GM13976 (cell line): ENCODE measurements at regions not wholly inside any gene's neighbourhood (a gene's known extent, or its start where the extent isn't known, plus 50 kb on each side); places are given as distances from the start of the nearest gene placed in this dataset.

ENCODE experiments used
- DNase-seq: peaks from one replicate; pipeline ENCODE4 v3.0.0; 2012; ENCODE audit warnings: low spot score
- in situ Hi-C: fragments of 300-500 bp; cut with MboI; formaldehyde crosslinking; loops from one replicate; pipeline ENCODE4 v1.12.0; 2022; ENCODE audit warnings: low sequenced_read_pairs, mixed read lengths, inconsistent platforms; ENCODE audit not compliant: unreplicated experiment
- TF ChIP-seq, protein P1 (sequence below): IDR thresholded peaks from 2 replicates; pipeline ENCODE4 v1.5.1; 2012; ENCODE audit warnings: borderline replicate concordance, mild to moderate bottlenecking; ENCODE audit not compliant: insufficient read depth; ENCODE audit errors: extremely low read depth, missing control alignments, control extremely low read depth

DNA sequence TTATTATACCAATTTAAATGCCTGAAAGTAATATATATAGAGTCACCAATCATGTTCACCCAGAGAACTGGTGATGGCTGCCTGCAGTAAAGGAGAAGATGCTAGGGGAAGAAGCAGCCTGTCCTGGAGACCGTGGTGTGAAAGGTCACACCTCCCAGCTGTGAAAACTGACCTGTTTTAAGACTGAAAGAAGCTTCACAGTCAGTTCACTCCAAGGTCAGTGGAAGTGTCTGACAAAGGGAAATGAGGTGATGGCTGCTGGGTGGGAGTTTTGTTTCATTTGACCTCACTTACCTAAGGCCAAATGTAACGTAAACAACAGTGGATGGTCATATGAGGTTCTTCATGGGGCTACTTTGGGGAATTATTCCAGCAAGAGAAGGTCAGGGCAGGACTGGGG is 352.1 kb upstream of the GATB start:
- peak; percentile 44 for DNase-seq
- in situ Hi-C loops: no loop called here
- TF ChIP-seq, protein P1, sequence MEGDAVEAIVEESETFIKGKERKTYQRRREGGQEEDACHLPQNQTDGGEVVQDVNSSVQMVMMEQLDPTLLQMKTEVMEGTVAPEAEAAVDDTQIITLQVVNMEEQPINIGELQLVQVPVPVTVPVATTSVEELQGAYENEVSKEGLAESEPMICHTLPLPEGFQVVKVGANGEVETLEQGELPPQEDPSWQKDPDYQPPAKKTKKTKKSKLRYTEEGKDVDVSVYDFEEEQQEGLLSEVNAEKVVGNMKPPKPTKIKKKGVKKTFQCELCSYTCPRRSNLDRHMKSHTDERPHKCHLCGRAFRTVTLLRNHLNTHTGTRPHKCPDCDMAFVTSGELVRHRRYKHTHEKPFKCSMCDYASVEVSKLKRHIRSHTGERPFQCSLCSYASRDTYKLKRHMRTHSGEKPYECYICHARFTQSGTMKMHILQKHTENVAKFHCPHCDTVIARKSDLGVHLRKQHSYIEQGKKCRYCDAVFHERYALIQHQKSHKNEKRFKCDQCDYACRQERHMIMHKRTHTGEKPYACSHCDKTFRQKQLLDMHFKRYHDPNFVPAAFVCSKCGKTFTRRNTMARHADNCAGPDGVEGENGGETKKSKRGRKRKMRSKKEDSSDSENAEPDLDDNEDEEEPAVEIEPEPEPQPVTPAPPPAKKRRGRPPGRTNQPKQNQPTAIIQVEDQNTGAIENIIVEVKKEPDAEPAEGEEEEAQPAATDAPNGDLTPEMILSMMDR: no peak

DNA sequence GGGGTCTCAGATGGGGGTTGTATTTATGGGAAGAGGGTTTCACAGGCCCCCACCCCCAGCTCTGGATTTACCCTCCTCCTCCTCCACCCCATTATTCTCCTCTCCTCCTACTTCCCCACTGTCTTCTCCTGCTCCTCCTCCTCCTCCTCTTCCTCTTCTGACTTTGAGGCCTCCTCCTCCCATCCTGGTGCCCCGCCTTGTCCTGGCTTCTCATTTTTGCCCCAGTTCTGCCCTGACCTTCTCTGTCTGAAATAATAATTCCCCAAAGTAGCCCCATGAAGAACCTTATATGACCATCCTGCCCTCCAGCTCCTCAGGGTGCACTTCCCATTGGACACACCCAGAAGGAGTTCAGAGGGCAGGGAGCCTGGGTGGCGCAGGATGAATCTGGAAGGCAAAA is 351.4 kb upstream of the GATB start:
- DNase-seq: no peak
- TF ChIP-seq, protein P1: no peak
- in situ Hi-C loops: no loop called here

DNA sequence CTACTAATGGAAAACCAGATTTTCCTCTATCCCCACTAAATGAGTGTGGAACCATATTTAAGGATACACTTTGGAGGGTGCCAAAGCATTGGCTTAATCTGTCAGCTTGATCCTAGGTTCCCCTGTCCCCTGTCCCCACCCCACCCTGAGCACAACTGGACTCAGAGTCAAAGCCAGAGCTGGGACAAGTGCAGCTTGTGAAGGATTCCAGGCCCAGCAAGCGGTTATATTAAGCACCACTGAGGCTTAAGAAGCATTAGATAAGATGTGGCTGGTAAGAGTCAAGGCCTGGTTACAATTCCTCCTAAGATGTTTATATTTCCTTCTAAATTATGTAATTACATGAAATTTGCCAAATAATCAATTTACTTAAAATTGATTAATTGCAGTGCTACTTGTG is 350.0 kb upstream of the GATB start:
- TF ChIP-seq, protein P1: no peak

DNA sequence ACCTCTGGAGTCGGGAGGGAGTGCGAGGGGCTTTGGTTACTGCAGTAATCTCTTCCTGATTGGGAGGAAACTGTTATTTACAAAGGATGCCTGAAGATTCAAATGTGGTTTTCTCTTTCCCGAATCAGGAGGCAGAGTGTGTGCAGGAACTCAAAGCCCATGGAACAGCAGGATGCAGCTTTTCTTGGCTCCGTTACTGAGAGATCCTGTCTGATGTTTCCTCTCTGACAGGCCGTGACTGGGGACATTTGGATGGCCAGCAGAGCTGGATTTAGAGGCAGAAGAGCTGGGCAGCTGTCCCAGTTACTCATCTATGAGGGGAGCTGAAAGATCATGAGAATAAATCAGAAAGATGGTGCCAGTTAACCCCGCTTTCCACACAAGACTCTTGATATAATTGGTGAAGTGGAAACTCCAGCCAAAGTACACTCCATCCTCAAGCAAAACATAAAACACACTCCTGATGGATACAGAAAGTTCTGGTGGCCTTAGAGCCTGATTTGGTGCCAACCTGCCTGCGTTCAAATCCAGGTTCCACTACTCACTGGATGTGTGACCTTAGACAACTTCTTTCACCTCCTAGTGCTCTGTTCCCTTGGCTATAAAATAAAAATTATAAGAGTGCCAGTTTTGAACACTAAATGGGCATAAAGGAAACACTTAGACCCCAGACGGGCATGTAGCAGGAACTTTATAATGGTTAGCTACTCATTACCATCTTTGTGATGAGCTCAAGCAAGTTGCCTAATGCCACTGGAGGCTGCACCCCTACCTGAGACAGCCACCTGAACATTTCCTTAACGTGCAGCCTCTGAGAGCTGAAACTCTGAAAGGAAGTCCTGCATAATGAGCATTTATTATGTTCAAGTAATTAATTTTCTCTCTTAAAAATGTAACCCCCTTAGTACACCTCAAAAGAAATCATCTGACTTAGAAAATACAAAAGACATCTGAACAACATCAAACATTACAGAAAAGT is 349.0 kb upstream of the GATB start:
- no peak for DNase-seq
- TF ChIP-seq, protein P1: no peak
- in situ Hi-C loops: no loop called here

More for the DNA sequence above, 350.0 kb upstream of the GATB start:
- no peak for DNase-seq
- in situ Hi-C loops: no loop called here

DNA sequence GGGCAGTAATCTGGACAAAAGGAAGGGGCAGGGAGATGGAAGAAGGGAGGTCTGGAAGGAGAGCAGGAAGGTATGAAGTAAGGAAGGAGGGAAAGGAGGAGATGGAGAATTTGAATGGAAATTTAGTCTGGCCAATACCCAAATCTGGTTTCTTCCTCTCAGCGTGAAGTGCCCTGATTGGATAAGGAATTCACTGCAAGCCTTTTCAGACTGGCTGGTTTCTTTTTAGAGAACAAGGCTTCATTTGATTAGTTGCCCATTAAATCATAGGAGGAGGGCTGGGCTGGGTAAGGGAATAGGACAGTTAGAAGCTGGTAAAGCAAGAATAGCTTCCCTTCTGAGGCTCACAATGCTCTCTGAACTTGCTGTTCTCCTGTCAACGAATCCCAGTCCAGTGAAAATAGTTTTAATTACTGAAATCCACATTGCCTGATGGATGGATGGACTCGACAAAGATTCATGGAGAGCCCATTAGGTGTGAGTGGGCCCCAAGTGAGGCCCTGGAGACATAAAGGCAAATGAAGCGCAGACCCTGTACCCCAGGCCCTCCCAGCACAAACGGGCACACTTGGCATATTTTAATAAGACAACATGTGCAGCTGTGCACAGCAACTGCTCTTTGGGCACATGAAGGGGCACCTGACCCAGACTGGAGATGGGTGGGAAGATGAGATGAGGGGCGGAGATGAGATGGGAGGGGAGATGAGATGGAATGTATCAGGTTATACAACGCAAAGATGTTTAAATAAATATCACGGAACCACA is 347.1 kb upstream of the GATB start:
- TF ChIP-seq, protein P1: no peak
- DNase-seq: no peak
- in situ Hi-C loops: no loop called here

DNA sequence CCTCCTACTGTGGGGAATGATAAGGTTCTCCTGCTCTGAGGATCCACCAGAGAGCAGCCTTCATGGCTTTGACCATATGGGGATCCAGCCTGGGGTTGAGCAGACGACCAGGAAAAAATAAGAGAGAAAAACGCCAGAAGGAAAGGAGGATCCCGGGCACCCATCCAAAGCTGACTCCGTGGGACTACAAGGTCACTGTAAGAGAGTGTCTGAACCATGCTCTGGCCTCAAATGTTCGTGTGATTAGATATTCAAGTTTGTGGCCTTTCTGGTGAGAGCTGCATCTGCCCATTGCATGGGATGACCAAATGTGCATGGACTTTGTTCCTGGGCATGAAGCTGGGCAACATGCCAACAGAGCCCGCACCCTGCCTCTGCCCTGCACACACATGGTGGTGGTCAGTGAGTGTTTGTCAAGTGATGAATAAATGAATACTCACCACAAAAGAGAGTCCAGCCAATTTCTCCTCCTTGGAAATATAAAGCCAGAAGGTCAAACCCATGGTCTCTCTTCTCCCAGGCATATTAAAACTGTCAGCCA is 346.0 kb upstream of the GATB start:
- no peak for DNase-seq
- TF ChIP-seq, protein P1: no peak
- in situ Hi-C loops: no loop called here
